HG03025 (cell line): ENCODE measurements at regions not wholly inside any gene's neighbourhood (a gene's known extent, or its start where the extent isn't known, plus 50 kb on each side); places are given as distances from the start of the nearest gene placed in this dataset.

ENCODE experiments used
- ATAC-seq: cut with Tn5 transposase; IDR thresholded peaks from one replicate; pipeline ENCODE4 v1.9.1; 2021; ENCODE audit warnings: mild to moderate bottlenecking, moderate library complexity; ENCODE audit not compliant: unreplicated experiment, low FRiP score

DNA sequence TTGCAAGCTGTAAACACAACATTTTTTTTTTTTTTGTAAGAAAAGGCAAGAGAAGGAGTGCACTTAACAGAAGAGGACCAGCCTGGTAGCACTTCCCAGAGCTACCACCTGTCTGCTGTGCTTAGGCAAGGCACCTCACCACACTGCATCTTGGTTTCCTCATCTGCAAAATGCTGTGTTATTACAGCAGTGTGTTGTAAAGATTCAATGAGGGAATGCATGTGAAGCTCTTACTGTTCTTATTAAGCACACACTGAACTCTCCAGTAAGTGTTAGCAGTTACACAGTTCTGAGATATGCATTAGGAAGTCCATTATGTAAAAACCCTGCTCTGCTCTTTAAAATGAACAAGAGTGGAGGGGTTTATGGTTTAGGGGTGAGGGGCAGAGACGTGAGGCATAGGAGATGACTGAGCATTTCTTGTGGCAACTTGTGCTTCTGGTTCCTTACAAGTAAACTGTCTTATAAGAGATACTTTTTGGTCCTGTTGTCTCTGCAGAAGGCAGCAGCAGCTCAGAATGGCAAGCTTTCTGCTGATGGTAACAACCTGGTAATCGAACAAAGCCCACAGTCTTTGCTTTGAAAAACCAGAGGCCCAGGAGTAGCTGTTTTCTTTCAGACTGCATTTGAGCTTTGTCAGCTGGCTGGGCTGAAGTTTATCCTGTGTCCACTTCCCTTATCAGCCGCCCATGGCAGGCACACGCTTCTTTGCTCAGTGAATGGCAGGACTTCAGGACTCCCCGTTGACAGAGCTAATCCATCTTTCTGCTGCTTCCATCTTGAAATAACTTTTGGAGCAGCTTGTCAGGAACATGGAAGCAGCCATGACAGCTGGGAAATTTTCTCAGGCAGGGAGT, 98.8 kb upstream of the BMPER start:
- ATAC-seq = no peak

GRCh38 chr7:33807155-33807530, 98.2 kb upstream of the BMPER start:
- no peak for ATAC-seq

GRCh38 chr7:33807779-33808482, 97.4 kb upstream of the BMPER start:
- ATAC-seq = no peak

GRCh38 chr7:33809228-33809627, 96.1 kb upstream of the BMPER start:
- no peak for ATAC-seq

DNA sequence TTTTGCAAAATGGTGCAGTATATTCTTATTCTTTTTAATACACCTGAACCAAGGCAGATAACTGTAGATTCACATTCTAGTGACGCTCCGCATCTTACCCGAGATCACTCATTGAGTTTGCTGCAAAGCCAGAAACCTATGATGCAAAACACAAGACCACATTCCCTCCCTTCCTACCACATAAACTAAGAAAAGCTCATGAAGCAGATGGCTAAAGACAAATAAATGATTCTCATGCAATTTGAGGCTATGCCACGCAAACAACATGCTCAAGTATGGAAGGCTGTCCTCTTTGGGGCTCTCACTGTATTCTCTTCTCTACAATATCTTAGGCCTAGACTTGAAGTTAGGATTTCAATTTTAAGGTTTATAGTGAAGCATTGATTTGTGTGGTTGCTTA, 95.0 kb upstream of the BMPER start:
- no peak for ATAC-seq

DNA sequence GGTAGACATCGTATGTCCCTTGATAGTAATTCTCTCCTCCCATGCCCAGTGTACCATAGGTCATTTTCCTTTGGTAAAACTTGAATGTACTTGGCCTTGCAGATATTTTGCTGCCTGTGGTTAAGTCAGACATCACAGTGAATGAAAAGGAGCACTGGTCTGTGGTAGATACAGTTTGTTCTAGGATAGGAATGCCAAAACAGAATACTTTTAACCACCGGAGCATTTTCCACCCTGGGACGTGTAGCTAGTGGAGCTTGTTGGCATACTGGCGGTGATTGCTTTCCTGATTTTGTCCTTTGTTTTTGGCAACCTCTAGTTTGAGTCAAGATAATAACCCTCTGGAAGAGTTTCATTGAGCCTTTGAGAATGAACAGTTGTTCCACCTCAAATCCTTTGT, 92.0 kb upstream of the BMPER start:
- no peak for ATAC-seq

DNA sequence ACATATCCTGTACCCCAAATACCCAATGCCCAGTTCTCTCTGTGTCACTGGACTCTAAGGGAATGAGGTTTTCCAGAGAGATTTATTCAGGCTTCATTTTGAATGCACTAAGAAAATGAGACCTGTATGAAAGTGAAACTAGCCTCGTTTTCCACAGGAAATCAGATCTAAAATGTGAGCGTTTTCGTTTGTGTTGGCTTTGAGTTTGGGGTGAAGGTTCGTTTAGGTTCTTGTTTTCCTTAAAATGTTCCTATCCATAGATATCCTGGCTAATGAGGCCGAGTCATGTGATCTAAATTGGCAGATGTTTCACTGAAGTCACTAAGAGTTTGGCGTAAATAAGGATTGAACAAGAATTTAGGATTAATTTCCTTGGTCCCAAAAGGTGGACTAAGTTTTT, 90.9 kb upstream of the BMPER start:
- ATAC-seq = no peak

DNA sequence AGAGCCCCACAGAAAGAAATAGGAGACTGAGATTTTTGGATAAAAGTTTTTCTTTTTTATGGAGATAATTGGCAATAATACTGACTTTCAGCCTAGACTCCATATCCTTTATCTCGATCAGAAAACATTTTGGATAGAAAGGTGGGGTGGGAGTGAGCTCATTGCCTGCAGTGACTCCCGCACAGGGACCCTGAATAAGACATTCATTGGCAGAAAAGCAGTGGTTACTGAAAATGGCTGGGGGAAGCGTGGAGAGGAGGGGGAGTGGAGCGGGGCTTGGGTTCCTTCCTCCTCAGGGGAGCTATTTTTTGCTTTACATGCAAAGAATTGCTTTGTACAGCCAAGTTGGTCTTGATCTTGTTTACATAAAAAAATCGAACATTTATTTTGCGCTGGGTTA, 90.4 kb upstream of the BMPER start:
- no peak for ATAC-seq

GRCh38 chr7:33815336-33815735, 90.0 kb upstream of the BMPER start:
- no peak for ATAC-seq

GRCh38 chr7:33816106-33816505, 89.2 kb upstream of the BMPER start:
- no peak for ATAC-seq

- no peak for ATAC-seq
Measured at GRCh38 chr7:33819658-33820057, 85.7 kb upstream of the BMPER start.

- ATAC-seq = no peak
Measured at GRCh38 chr7:33820206-33820605, 85.1 kb upstream of the BMPER start.

DNA sequence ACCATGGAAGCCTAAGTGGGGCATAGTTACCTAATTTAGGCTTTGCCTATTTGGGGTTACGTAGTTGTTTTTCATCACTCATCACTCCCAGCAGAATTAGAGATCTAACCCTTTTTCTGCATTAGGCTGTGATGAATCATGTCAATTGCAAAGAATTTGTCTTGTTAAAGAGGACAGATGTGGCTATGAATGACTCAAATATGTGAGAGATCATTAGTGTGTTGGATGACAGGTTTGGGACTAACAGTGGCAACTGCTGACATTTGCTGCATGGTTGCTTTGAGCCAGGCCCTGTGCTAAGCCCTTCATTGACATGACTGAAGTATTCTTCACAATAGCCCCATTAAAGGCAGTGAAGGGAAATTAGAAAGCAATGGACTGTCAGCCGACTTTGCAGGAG, 83.4 kb upstream of the BMPER start:
- no peak for ATAC-seq

DNA sequence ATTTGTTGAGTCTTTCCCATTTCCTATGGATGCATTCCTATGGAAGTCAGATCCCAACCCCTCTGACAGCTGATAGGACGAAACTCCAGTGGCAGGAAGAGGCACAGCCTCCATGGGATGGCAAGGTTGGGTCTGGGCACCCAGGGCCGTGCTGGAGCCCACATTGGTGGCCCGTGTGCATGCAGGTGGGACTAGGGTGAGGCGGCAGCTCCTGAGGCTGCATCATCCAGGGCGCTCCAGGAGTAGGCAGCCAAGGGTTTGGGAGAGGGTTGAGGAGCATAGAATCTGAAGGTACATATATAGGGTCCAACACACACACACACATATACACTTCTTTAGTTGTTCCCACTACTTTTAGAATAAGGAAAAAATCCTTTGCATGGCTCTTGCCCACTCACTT, 81.4 kb upstream of the BMPER start:
- ATAC-seq = no peak

- no peak for ATAC-seq
Measured at GRCh38 chr7:33824911-33825459, 80.4 kb upstream of the BMPER start.

DNA sequence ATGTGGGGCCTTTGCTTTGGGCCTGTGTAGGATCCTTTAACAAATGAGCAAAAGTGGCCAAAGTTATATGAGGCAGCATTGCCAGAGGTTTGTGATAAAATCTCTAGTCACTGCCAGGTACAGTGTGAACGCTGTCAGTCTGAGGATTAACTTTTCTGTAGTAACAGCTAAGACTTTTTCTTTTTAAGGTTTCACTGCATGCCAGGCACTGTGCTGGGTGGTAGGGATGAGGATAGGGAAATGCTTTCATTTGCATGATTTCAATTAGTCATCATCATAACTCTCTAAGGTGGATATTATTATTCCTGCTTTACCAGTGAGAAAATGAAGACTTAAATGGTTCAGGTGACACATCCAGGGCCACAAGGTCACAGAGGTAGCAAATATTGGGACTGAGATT, 79.7 kb upstream of the BMPER start:
- no peak for ATAC-seq

GRCh38 chr7:33829536-33829935, 75.8 kb upstream of the BMPER start:
- ATAC-seq = no peak

- no peak for ATAC-seq
Measured at GRCh38 chr7:33831389-33832141, 73.8 kb upstream of the BMPER start.

DNA sequence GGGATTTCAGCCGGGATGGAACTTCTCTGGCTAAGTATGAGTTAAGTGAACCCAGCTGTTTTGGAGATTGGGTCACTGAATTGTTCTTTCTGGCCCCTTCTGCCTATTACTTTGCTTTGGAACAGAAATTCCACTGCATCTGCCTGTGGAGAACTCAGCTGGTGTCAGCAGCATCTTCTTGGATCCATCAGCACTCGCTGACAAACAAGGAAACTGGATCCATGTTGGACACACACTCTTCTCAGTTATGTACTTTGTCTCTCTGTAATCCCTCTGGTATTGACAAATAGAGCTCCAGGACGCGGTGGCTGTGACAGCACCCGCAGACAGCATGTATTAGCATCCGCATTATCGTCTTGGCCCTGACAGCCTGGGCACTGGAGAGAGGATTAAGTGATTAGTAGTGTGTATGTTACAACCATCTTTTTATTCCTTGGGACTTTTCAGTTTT, 73.0 kb upstream of the BMPER start:
- no peak for ATAC-seq

DNA sequence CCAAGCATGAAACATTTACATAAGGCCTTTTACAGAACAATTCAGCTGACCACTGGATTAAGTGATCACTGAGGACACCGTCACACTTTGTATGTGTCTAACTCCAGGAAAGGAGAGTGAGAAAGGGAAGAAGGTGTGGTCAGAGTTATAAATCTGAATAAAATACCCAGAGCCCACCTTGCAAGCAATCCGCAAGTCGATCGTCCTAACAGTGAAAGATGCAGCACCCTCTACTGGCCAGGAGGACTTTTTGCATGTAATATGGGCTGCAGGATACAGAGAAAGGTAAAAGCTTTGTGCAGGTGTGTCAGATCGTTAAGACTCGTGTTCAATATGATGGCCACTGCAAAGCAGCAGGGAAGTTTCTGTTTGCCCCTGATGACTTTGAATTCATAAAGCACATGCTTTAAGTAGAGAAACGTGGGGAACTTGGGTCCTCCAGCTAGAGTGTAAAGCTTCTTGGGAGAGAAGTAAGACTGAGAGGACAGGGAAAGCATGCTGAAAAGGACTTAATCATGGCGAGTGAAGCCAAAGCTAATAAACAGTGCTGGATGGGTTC, 68.5 kb upstream of the BMPER start:
- ATAC-seq = no peak
